HG03280 (cell line): ENCODE measurements at regions not wholly inside any gene's neighbourhood (a gene's known extent, or its start where the extent isn't known, plus 50 kb on each side); places are given as distances from the start of the nearest gene placed in this dataset.

Experiments
- ATAC-seq: cut with Tn5 transposase; IDR thresholded peaks from one replicate; pipeline ENCODE4 v1.9.1; 2021; ENCODE audit warnings: mild to moderate bottlenecking, moderate library complexity; ENCODE audit not compliant: unreplicated experiment

DNA sequence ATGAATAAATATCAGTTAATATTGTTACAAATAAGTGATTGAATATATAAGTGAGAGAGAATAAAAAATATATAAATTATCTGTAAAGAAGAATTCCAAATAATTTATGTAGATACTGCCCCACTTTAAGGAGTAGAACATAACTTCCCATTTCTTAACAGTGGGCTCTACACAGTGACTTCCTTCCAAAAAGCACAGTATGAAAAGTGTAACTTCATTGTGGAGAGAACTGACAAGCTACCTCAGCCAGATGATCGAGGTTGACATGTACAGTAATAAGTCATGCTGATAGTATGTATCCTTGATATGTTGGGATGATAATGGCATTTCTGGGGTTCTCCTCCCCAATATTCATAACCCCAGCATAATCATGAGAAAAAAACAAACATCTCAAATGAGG, 191.9 kb upstream of the FN1 start:
- no peak for ATAC-seq

DNA sequence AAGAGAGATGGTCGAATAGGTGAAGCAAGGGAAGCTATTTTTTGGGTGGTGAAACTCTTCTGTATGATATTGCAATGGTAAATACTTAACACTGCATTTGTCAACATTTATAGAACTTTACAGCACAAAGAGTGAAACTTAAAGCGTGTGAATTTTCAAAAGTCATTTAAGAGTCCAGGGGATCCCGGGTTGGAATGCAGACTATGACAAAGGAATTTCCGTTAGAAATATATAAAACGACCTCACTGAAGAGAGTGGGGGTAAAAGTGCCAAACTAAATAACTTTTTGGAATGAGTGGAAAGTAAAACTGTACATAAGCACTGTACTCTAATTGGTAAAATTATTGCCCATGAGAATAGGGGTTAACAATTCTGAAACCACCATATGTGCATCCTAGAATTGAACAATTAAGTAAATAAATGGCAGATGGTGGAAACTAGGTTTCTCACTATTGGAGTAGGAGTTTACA, 191.0 kb upstream of the FN1 start:
- no peak for ATAC-seq

DNA sequence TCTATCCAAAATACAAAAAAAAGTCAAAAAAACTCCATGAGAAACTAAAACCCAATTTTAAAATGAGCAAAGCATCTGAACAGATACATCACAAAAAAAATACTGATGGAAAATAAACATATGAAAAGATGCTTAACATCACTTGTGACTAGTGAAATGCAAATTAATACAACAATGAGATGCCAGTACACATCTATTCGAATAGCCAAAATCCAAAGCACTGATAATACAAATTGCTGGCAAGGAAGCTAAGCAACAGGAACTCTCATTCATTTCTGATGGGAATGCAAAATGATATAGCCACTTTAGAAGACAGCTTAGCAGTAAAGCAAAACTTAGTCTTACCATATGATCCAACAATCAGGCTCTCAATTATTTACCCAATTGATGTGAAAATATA, 190.2 kb upstream of the FN1 start:
- ATAC-seq: no peak

DNA sequence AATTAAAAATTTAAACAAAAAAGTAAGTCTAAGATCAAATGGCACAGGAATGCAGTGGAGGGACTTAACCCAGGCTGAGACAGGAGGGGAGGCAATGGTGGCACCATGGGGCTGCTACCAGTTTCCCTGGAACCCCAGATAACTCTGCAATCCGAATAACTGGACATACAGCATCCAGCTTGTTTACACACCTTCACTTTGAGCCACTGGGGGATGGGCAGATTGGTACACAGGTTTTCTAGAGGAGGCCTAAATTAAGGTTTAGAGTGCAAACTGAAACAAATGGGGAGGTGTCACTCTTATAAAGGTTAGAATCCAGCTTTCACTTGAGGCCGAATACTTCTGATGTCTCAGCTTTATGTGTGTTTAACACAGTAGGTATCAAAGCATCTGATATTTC, 189.3 kb upstream of the FN1 start:
- ATAC-seq: no peak

DNA sequence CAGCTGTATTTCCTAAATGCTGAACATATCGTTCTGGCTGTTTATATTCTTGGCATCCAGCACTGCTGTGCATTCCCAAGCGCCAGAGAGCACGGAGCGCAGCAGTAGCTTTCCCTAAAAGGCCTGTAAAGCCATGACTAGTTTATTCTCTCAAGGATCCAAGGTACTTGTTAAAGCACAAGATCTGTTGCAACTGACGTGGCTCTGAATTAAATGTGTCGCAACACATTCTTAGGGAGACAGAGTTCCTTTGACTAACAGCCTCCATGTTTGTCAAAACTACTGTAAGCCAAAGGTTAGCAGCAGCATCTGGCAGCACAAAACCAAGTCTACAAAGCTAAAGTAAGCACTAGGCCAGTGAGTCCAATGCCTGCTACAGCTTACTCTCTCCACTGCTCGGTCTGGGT, 188.6 kb upstream of the FN1 start:
- ATAC-seq: no peak

DNA sequence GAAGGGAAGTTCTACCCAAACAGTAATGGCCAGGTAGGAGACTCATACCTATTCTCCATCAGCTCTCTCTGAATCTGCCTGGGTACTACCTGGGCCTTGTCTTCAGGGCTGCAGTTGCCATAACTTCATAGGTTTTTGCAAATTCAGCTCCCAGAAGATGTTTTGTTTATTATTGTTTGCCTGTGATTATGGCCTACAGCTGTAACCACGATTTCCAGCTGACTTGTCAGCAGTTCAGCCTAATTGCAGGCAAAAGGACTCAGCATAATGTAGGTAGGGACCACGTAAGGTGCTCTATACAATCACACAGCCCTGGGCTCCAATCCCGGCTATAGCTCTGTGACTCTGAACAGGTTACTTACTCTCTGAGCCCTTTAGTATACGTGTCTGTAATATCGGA, 187.0 kb upstream of the FN1 start:
- ATAC-seq: no peak

DNA sequence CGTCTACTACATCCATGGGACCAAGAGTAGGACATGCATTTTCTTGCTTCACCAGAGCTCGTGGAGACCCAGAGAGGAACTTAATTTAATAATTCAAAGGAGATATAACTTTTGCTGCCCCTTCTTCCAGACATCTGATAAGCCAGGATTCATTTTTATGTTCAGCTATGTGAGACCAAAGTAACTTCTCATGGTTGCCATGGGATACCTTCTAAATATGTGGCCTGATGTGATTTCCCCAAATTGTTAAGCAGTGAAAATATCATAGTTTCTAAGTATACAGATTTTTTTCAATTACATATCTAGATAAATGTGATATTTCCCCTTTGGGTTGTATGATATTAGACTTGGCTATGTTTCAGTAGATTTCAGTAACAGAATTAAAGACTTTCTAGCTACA, 185.5 kb upstream of the FN1 start:
- no peak for ATAC-seq

DNA sequence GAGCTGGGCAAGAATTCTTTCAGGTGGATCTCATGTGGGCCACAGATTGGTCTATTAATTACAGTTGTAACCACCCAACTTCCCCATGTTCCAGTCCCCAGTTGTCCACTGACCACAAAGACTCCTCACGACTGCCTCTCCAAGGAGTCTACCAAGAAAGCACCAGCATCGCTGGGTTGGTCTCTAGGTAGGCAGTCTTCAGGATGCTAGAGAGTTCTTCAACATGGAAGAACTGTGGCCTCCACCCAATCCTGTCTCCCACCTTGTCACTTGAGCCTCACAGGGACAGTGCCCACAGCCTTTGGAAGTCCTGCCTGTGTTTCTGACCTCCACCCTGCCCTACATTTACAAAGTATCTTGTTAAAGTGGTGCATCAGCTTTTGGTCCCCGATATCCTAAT, 184.7 kb upstream of the FN1 start:
- no peak for ATAC-seq

DNA sequence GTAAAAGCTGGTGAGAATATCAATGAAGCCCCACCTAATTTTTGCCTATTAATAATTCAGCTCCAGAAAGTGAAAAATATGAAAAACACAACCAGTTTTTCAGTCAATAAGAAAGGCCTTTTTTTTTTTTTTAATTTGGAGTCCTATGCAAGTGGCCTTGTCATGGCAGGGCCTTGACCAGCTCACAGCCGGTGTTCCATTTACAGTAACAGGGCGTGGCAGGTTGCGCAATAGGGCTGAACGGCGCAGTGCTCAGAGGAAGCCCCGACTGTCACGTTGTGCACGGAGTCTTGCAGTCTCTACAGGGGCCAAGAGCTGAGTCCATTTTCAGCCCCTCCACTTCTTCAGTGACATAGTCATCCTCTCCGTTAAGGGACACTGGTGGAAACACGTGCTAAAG, 184.1 kb upstream of the FN1 start:
- ATAC-seq: no peak

DNA sequence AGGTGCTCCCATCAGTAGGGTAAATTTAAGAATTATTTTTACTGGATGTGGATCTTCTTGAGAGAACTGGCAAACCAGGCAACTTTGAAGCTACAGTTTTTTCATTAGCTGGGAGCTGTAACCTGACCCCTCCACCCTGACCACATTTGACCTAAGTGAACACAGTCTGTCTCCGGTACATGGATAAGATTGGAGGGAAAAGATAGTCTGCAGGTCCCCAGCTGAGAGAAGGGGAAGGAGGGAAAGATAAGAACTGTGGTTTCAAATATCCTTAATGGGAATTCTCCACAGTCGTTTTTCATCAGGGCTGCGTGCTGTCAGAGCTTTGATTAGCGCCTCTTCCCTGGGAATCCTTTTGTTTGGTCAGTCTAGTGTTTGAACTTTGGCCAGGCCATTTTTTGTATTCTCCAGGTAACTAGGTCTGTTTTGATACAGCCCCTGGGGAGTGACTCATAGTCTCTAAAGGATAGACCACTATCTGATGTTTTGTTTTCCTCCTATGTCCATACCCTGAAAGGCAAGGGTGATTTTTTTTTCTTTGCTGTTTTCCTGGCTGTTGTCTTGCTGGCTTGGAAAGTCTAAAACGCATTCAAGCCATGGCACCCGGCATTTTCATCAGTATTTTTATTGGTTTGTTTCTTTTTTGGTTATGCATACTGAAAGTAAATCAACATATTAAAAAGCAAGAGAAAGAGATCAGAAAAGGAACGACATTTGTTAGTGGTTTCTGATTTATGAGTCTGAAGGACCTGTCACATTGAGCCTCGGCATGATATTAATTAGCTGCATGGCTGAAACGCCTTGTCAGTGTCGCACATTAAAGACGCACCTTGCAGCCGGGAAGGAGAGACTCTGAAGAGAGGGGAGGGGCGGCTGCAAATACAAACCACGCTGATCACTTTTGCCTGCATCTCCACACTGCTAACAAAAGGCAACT, 183.4 kb upstream of the FN1 start:
- no peak for ATAC-seq

DNA sequence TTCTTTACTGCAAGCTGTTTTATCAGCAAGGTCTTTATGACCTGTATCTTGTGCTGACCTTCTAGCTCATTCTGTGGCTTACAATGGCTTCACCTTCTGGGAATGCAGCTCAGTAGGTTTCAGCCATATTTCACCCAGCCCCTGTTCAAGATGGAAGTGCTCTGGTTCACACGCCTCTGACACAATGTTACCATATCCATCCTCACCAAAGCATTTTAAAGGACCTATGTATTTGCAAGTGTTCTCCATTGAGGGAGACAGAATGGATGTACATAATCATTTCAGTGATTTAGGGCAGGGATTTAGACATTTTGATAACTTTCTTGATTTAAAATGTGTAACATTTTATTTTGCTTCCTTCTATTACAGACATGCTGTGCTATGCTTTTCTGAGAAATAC, 182.3 kb upstream of the FN1 start:
- ATAC-seq: no peak

DNA sequence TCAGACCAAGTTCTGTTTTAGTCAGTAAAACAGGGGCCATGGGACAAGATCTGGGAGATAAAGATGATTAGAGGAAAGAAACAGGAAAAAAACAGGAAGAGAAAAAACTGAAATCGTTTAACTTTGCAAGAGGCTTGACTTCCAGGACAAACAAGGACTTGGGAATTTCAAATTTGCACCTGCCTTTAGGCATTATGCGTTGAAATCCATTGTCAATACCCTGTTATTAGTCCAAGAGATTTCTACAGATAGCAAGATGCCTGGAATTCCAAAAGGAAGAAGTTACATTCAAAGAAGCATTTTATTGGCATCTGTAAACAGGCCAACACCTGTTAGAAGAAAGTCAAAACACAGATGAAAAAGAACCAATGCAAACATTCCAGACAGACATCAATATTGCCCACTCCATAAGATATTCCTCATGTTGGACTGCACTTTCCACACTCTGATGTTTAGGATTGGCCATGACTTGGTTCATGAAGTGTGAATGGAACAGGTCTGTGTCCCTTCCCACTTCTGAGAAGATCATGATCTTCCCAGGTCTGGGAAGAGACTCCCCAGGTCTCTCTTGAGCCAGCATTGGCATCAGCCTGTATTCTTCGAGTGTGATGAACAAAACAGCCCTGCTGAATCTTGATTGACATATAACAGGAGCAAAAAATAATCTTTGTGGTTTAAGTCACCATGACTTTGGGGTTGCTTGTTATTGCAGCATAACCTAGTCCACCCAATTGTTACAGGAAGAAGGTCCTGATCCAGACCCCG, 181.4 kb upstream of the FN1 start:
- no peak for ATAC-seq

DNA sequence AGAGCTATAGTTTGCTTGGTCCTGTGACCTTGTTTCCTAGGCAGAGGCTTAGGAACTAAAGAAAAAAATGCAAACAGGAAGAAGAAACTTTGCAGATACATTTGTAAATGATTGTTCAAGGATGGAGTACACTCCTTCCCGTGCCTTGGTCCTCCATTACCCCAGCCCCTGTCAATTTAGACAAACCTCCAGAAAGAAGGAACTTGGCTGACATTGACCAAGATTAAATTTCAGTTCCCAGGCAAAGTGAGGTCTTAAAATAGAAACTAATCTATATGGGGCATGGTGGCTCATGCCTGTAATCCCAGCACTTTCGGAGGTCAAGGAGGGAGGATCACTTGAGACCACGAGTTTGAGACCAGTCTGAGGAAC, 179.9 kb upstream of the FN1 start:
- ATAC-seq: no peak

DNA sequence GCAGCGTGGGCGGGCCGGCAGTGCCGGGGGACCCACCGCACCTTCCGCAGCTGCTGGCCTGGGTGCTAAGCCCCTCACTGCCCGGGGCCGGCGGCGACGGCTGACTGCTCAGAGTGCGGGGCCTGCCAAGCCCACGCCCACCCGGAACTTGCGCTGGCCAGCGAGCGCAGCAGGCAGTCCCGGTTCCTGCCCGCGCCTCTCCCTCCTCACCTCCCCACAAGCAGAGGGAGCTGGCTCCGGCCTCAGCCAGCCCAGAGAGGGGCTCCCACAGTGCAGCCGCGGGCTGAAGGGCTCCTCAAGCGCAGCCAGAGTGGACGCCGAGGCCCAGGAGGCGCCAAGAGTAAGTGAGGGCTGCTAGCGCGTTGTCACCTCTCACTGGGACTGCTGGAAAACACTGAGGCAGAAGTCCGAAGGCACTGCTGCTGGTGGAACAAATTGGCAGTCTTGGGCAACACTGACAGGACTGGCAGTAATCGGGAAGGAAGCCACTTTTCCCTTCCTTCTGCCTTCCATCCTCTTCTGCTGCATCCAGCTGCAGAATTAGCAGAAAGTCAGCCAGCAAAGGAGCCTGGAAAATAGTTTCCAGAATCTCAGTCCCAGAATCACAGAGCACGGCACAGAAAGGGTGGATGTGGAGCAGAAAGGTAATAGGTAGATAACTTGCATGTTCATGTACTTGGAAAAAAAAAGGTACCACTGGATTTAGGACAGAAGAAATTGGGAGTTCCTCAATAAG, 179.4 kb upstream of the FN1 start:
- no peak for ATAC-seq

DNA sequence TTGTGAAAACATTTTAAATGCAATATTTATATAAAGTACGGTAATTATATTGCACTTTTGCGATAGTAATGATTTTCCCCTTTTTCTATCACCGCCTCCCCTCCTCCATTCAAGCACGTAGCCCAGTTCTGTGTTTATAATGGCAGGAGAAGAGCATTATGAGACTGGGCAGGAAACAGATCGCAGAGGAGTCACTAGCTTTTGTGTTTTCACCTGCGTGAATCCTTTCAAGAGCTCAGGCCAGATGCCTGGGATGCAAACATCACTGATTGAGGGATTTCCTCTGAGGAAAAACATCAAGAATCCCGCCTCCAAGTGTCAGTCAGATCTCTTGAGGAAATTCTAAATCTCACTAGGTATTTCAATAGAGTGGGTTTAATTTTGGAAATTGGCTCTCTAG, 178.4 kb upstream of the FN1 start:
- ATAC-seq: no peak

DNA sequence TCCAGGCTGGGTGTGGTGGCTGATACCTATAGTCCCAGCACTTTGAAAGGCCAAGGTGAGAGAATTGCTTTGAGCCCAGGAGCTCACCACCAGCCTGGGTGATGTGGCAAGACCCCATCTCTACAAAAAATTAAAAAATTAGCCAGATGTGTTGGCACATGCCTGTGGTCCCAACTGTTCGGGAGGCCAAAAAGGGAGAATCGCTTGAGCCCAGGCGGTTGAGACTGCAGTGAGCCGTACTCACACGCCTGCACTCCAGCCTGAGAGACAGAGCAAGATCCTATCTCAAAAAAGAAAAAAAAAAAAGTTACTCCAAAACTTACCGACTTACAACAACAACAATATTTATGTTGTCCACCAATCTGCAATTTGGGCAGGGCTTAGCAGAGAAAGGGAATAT, 178.0 kb upstream of the FN1 start:
- no peak for ATAC-seq

DNA sequence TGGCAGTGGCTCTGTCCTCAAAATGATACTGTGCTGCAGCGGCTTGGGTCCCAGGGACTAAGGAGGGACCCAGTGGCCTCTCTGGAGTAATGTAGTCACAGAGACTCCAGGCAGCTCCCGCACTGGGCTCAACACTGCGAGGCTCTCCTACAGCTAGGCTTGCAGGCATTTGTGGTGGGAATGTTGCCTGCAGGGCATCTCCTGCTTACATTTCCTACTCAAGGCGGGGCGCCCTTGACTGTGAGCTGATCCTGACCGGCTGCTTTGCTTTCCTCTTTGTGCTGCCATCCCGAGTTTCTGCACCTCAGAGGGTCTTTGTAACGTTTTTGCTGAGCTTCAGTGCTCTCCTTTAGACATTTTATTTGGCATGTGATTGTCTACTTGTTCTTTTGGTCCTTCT, 177.4 kb upstream of the FN1 start:
- no peak for ATAC-seq

DNA sequence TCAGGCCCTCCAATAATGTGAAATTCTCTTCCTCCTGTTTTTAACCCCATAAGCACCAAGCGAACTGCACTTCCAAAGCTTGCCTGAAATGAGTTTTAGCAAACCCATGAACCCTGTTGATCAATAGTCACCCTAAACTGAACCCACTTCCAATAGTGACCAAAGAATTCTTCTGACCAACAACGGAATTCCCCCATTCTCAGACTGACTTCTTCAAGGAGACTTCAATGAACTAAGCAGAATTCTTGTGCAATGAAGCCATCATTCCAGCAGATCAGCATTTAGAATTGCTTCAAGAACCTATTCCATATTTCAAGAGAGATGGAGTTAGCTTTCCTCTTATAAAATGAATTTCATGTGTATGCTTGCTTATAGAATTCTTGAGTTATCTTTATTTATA, 176.9 kb upstream of the FN1 start:
- no peak for ATAC-seq

DNA sequence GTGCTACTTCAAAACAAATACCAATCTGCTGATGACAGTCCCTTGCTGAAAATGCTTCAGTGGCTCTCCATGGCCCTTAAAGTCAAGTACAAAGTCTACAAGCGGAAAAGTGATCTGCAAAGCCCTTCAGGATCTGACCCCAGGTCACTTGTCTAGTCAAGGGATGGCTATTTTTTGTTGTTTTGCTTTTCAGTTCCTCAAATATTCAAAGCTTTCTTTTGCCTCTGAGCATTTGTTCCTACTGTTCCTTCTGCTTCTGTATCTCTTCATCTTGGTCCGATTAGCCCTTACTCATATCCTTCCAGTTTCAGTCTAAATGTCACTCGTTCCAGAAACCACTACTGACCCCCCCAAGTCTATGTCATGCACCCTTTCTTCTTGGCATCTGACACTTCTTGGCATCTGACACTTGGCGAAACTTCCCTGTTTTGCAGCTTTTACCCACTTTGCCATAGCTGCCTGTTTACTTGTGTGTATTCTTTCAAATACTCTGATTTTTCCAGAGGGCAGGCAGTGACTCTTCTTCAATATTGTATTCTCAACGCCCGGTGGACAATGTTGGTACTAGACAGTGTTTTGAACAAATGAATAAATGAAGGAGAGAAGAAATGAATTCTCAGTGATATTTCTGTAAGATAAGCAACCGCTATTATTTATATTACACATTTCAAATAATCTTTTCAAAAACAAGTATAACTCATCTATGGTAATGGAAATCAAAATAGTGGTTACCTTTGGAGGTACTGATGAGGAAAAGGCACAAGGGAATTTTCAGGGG, 175.9 kb upstream of the FN1 start:
- ATAC-seq: no peak

DNA sequence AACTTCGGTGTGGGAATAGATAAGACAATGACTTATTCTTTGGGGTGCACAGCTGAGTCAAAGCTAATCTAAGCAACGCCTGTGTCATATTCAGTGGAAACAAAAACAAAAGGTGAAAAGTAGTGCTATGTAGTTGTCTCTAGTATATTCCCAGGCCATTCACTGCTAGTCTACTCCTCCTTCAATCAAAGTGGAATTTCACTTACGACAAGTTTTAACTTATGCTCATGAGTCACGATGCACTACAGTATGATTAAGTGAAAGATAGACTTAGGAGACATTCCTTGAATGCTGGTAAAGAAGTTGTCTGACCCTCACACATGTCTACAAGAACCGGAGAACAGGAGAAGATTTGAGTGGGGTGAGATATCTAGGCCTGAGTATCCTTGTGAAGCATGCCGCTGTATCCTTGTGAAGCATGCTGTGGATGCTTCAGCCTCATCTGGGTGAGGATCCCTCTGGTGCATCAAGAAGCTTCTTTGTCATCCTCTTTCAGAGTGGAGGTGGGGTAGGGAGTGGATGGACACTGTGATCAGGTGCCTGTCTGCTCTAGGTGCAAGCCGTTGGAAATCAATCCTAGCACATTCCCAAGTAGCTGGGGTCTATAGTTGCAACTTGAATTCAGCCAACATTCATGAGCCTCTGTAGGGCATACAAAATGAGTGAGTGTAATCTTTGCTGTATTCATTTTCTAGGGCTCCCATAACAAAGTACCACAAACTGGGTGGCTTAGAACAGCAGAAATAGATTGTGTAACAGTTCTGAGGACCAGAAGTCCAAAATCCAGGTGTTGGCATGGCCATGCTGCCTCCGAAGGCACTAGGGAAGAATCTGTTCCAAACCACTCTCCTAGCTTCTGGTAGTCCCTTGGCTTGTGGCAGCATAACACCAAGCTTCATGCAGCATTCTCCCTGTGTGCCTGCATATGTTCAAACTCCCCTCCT, 173.5 kb upstream of the FN1 start:
- no peak for ATAC-seq
